Suppressor macrophage treated with lipopolysaccharide for 1 hour (primary cell): ENCODE measurements at regions not wholly inside any gene's neighbourhood (a gene's known extent, or its start where the extent isn't known, plus 50 kb on each side); places are given as distances from the start of the nearest gene placed in this dataset.
"Not testable (repeated sequence)": the region's sequence is repeated elsewhere in the genome, so short reads cannot be mapped to it uniquely, and the experiment has no call there.

Source experiments
- DNase-seq, 3 donors: peaks; one replicate each; pipeline ENCODE4 v3.0.0-alpha.2; 2020 to 2022

DNA sequence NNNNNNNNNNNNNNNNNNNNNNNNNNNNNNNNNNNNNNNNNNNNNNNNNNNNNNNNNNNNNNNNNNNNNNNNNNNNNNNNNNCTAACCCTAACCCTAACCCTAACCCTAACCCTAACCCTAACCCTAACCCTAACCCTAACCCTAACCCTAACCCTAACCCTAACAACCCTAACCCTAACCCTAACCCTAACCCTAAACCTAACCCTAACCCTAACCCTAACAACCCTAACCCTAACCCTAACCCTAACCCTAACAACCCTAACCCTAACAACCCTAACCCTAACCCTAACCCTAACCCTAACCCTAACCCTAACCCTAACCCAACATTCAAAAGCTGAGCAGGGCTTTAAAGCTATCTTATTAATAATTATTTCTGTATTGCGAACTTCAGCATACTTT lies 182.5 kb upstream of the FAM20C start:
- DNase-seq = not testable (repeated sequence)

DNA sequence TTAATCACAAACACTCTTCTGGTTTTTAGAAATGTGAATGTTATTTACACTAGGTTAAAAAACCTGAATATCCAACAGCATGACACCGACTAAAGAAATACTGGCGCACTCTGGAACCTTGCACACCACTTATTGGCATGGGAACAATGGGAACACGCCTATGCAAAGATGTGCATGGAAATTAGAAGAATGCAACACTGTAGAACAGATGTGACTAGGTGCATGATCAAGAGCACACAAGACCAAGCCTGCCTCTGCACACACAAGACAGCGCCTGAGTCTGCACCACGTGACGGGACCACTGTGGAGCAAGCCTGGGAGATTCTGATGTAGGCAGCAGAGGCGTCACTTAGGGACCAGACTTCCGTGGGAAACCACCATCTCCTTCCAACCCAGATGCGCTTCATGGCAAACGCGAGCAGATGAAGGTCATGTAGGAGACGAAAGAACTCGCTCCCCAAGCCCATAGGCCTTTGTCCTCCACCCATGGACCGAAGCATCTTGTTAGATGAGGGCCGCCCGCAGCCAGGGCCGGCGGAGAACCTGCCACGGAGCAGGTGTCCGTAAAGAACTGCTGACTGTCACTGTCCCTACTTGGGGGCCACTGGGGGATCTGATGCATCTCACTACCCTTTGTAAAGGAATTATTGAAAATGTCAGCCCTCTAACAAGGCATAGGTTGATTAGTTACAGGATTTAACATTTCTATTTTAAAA lies 159.6 kb upstream of the FAM20C start:
- not testable (repeated sequence) for DNase-seq

DNA sequence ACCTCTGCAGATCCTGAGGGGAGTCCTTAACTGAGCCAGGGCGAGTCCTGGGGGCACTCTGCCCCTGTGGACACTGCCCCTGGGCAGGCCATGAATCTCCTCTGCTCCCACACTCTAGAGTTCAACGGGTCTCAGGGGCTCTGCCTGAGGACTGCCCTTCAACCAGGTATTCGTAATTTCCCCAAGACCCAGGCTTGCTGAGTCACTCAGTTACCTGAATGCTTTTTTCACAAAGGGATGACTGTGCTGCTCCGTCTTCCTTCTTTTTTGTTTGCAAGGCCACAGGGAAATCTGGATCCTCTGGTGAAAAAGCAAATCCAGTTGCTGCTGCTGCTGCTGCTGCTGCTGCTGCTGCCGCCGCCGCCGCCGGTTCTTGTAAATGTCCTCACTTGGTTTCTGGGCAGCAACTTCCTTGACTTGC lies 157.2 kb upstream of the FAM20C start:
- DNase-seq = peak; percentile 31 to 57 (median 42)

DNA sequence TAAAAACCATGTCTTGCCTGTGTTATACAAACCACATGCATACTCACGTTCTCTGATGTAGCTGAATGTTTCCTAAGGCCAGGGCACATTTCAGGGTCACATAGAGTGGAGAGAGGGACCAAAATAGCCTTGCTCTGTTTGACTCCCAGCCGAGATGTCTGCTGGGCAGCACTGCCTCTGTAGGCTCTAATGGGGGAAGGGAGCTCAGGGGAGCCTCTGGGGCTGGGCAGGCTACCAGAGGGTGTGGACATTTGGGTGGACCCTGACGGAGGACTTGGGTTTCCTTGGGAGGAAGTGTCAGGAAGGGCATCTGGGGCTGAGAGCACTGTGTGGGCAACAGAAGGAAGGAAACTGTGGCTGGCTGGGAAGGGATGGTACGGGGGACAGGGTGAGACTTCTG lies 155.8 kb upstream of the FAM20C start:
- DNase-seq = not testable (repeated sequence)

DNA sequence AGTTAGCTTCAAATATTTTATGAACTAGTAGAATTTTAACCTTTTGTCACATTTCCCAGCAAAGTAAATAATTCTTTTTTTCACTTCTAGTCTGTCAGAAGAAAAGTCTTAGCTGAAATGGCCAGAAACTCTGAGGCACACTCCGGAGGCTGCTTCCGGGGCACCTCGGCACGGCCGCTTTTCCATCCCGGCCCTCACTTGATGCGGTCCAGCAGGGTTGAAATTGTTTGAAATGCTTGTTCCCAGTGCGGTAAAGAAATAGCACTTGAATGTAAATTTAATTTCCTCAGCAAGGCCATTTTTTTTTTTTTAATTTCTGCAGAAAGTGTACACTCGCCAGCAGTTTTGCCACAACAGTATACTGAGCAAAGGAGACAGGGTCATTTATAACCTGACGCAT lies 154.7 kb upstream of the FAM20C start:
- not testable (repeated sequence) for DNase-seq

DNA sequence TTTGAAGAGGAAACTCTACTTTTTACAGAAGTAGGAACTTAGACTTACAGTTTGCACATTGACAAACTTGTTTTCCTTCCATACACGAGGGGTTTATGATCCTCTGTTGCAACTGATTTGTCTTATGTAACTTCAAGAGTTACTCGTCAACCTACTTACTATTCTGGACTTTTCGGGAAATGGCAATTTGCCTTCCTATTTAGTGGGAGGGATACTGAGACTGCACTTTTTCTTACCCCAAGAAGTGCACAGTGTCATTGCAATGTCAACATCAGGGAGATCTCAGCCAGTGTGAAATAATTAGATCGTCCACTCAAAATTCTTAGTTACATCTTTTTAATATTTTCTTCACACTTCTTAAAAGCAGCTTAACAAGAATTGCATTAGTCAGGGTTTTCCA lies 153.9 kb upstream of the FAM20C start:
- peak; percentile 37 to 56 (median 52) for DNase-seq

DNA sequence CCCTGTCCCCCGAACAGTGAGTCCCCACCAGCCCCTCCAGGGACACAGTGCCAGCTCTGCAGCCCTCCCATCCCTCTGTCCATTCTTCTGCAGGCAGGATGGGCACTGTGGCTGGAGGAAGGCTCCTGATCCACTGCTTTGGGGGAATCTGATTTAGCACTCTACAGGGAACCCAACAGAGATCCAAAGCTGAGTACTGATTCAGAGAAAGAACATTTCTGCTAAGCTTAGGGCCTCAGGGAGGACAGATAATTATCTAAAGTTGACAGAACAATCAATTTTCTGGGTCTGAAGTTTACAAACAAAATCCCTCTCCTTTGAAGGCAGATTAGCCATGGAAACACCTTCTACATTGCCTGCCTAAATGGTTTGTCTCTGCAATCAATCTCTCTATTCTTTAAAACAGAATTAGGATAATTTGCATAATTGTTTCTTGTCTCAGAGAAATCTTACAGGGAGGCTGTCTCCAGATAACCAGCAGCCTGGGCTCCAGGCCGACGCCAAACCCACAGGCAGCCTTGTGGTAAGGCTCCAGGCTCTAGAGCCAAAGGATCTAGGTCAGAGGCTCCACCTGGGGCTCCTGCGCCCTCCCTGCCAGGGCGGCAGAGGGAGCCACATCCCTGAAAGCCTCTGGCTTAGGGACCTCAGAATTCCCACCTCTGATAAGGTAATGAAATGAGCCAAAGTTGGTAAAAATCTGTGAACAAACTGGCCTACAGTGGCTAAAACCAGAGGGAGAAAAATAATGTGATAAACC lies 152.2 kb upstream of the FAM20C start:
- DNase-seq = not testable (repeated sequence)

DNA sequence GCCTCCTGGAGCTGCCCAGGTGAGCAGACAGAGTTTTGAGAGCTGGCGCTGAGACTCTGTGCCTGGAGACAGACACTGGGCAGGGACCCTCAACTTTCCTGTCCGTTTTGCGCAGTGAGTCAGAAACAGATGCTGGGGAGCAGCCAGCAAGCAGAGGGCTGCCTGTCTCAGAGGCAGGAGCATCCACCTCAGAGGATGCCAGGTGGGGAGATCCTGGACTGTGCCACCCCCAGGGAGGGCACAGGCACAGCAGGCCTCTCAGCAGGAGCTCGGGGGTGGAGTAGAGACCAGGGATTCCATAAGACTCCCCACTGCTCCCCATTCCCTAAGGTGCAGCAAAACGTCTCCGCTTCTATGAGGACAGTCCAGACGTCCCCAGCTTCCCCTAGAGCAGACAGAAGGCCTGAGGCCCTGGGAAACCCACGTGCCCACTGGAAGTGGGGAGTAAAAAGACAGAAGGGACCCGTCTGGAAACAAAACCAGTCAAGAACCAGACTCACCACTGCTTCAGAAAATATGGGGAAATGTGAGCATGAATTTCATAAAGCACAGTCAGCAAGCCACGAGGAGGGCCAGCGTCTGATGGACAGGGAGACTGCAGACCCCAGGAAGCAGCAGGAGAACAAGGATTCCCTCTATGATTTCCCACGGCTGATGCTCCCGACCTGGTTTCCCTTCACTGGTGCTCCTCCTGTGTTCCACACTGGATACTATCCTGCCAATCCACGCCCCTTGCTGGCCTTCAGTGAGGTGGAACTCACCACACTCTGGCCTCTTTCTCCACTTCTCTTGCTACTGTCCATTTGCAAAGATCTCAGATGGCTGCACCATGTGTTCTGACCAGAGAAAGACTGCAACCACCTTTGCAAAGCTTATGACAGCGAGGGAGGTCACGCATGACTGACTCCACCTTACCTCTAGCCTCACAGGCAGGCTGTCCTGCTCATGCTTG lies 151.3 kb upstream of the FAM20C start:
- peak in 2 of 3 donors; percentile 19 to 41 for DNase-seq

DNA sequence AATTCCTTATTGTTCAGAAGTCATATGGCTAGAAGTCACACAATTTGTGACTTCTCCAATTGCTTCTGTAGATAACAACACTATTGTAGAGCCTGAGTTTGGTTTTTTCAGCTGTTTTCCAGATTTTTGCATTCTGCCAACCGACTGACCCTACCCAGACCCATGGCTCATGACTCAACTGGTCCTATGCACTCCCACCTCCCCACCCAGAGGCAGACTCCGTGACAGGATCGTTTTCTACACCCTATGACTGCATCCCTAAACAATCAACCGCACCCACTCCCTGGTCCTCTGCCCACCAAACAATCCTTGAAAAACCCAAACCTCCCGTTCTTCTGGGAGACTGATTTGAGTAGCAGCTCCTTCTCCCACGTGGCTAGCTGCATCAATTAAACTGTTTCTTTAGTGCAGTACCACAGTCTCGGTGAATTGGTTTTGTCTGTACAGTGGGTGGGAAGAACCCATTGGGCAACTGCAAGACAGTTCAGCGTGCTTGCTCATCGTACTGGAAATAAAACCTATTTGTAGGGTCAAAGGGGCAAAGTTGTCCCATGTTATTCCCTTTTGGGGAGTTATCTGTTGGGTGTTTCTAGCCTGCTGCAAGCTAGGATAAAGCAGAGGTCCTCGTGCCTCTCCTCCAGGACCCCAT lies 150.3 kb upstream of the FAM20C start:
- DNase-seq = peak; percentile 26 to 47 (median 31)

DNA sequence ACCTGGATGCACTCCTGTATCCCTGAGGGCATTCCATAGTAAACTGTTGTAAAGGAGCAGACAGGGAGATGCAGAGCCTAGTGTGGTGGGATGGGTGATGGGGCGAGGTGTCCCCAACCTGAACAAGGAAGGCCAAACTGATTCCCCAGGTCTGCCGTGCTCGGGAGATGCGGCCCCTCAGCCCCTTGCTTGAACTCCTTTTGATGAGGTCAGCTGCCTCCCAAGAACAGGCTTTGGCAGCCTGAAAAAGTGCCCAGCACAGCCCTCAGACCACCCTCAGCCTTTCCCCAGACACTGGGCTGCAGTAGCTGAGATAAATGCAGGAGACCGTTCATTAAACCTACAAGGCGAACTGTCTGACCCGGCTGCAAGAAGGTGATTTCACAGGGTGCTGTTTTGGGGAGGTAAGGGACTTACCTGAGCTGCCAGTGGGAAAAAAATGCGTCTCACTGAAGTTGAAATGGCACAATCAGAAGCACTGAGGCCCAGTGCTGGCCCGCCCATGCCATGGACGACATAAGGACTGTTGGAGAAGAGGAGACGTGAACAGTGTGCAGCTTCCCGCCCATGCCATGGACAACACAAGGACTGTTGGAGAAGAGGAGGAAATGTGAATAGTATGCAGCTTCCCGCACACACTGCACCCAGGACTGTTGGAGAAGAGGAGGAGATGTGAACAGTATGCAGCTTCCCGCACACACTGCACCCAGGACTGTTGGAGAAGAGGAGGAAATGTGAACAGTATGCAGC lies 148.4 kb upstream of the FAM20C start:
- no peak for DNase-seq

DNA sequence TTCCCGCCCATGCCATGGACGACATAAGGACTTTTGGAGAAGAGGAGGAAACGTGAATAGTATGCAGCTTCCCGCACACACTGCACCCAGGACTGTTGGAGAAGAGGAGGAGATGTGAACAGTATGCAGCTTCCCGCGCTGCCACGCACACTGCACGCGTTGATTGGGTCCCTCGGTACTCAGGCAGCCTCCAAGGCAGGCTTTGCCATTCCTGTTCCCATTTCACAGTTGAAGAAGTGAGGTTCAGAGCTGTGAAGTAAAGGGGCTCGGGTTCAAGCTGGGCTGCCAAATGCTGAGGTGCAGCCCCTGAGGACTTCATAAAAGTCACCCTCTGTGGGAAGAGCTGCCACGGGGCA lies 147.9 kb upstream of the FAM20C start:
- DNase-seq = no peak

DNA sequence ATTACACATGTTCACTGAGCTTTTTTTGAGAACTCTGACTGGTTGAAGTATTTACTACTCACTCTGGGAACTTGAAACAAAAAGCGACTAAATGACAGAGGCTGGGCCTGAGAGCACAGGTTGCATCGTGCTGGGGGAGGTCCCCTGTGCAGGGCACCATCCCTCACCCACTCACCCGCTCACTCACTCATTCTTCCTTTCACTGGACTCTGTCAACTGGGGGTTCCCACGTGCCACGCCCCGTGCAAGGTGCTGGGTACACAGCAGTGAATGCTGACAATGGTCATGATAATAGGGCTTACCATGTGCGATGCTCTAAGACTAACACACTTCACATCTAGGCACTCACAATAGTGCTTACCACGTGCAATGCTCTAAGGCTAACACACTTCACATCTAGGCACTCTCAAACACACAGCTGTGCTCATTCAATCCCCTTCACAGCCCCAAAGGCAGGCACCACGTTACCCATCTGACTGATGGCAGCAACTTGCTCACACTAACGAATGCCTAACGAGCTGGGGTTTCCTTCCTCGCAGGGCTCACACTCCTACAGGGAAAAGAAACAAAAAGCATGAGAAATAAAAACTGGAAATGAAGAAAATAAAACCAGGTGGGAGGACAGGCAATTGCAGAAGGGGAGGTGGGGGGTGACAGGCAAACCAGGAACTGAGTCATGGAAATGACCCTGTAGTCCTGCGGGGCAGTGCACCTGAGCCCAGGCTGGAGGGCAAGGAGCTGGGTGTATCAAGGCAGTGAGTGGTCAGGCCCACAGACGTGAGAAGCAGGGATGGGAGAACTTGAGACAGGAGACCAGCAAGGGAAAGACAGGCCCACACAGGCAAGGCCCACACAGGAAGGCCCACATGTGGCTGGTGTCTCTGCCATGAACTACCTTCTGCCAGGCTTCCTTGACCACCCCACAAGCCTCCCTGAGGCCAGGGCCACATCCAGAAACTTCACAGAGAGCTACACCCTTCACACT lies 147.0 kb upstream of the FAM20C start:
- peak; percentile 50 to 83 (median 74) for DNase-seq

DNA sequence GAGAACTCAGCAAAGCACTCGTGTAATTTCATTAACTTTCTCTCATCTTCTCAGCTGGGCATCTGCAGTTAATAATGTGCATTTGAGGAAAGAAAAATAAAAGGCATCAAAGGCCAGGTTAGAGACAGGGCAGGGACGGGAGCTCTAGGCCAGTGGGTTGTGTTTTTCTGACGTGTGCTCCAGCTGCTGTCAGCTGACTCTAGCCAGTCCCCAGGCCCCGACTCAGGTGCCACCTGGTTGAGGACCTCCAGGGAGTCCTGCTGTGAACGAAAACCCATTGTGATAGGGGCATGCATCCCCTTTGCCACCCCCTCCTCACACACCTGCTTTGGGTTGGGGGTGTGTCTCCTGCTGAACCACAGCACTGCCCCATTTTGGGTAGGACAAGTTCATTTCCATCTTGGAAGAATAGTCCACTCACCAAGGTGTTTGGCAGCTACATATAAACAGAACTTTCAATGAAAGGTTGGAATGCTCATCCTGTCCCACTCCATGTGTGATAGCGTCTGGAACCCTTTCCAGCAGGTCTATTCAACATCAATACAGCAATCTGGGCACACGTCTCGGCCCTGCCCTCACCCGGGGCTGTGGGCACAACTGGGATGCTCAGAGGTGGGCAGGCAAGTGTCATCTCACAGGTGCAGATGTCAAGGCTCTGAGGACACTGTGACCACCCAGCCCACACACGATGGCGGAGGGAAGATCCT lies 146.1 kb upstream of the FAM20C start:
- DNase-seq = no peak

DNA sequence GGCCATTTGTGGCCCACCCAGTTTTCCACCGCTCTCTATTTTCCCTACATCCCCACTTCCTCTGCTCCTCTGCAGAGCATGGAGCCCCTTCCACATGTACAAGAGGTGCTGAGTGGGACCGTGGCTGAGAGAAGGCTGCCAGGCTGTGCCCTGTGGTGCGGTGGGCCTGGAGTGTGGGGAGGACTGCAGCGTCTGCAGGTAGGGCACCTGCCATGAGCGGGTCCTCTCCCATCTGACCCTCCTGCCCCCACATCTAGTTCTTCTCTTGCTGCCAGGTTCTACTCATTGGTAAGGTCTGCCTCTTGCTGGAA lies 145.6 kb upstream of the FAM20C start:
- DNase-seq = no peak

DNA sequence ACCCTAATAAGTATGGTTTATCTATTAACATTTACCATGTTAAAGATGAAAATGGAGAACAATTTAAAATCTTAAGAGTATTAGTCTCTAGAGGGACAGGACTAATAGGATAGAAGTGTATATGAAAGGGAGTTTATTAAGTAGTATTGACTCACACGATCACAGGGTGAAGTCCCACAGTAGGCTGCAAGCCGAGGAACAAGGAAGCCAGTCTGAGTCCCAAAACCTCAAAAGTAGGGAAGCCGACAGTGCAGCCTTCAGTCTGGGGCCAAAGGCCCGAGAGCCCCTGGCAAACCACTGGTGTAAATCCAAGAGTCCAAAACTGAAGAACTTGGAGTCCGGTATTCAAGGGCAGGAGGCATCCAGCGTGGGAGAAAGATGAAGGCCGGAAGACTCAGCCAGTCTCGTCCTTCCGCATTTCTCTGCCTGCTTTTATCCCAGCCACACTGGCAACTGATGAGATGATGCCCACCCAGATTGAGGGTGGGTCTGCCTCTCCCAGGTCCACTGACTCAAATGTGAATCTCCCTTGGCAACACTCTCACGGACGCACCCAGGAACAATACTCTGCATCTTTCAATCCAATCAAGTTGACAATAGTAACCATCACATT lies 140.8 kb upstream of the FAM20C start:
- peak; percentile 33 to 48 (median 34) for DNase-seq

DNA sequence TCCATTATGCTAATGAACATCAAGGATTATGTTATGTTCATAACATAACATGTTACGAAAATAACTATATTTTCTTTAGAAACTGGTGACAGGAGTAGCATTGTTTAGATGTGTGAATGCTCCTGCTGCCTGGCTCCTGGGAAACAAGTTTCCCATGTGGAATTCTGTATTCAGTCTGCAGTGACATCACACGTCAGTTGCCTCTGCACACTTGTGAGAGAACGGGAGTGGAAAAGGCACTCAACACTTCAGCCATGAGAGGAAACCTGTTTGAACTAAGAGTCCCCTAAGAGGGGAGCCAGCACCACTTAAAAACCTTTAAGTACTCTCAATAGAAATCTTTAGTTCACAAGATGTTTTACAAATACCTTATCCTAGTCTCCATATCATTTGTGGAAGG lies 140.3 kb upstream of the FAM20C start:
- no peak for DNase-seq

DNA sequence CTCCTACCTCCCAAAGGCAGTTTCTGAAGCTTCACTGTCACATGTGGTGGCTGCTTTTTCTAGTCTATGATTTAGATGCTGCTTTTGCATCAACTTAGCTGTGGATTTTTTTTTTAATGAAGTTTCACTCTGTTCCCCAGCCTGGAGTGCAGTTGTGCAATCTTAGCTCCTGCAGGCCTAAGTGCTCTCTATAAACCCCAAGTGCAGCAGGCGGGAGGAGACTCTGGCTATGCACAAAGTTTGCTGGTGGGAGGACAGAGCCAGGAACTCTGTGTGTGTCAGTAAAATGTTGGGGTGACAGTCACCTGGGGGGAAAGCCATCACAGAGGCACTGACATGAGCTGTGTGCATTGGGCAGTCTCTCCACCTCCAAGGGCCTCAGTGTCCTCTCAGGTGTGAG lies 138.8 kb upstream of the FAM20C start:
- no peak for DNase-seq

DNA sequence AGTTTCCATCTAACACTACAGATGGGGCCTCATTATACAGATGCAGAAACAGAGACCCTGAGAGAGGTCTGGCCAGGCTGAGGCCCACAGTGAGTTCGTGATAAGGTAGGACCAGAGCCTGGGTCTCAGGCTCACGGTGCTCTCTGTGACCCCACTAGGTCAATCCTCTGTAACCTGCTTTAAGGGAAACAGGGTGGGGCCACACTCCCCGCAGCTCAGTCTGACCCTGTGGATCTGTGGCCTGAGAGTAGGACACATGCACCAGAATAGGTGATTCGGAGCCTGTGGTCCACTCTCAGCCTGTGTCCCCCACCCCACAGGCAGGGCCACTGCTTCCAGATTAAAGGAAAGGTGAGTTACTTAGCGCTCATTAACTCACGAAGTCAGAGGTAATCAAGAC lies 137.8 kb upstream of the FAM20C start:
- DNase-seq = no peak

DNA sequence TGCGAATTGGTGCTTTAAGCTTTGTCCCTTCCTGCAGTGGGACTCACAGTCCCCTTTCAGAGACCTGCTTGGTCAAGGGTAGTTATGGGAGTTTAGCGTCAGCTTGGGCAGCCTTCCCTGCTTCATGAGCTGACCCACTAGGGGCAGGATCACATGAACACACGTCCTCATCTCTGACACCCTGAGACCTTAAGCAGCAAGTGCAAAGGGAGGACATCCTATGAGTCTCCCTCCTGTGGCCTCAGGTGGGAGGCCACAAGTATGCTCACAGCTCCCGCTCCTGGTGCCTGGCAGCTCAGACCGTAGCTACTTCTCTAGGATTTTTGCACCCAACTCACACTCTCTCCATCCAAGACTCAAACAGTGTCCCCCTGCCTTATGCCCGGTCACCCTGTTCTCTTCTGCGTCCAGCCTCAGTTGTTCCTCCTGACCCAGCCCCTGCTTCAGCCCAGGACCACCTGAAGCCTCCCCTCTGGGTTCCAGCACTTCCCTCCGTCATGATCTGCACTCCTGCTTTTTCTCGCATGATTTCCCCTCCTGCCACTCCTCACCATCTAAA lies 136.6 kb upstream of the FAM20C start:
- DNase-seq = no peak
